Fibroblast of the aortic adventitia (primary cell): ENCODE measurements at regions not wholly inside any gene's neighbourhood (a gene's known extent, or its start where the extent isn't known, plus 50 kb on each side); places are given as distances from the start of the nearest gene placed in this dataset.

Experiments
- DNase-seq: peaks from one replicate; pipeline ENCODE4 v3.0.0-alpha.2; 2010; ENCODE audit warnings: low read depth
- H3K4me3 ChIP-seq: 2 replicates; pipeline ENCODE4 v1.5.1; 2011; ENCODE audit warnings: low read depth, mild to moderate bottlenecking, control low read depth, low read length, moderate library complexity
- CTCF ChIP-seq: IDR thresholded peaks from 2 replicates; pipeline ENCODE4 v1.5.1; 2011; ENCODE audit warnings: mild to moderate bottlenecking, low read length, control low read depth, inconsistent platforms; ENCODE audit not compliant: insufficient read depth

GRCh38 chr10:124253006-124253405 is 159.6 kb upstream of the CHST15 start:
- no peak for DNase-seq
- no peak overlapping the region for H3K4me3 ChIP-seq
- no peak for TF ChIP-seq CTCF

- no peak overlapping the region for H3K4me3 ChIP-seq
- TF ChIP-seq CTCF, result no peak
- no peak for DNase-seq
These were observed 158.8 kb upstream of the CHST15 start for GRCh38 chr10:124252097-124252715.

GRCh38 chr10:124251317-124252065 is 158.1 kb upstream of the CHST15 start:
- H3K4me3 ChIP-seq, result no peak overlapping the region
- no peak for DNase-seq
- no peak for TF ChIP-seq CTCF

- no peak overlapping the region for H3K4me3 ChIP-seq
- DNase-seq, result no peak
- no peak for TF ChIP-seq CTCF
These were observed 157.1 kb upstream of the CHST15 start for GRCh38 chr10:124250506-124250905.

- no peak overlapping the region for H3K4me3 ChIP-seq
- DNase-seq, result no peak
- peak; percentile 6 for TF ChIP-seq CTCF
These were observed 156.5 kb upstream of the CHST15 start for GRCh38 chr10:124249812-124250432.

GRCh38 chr10:124249196-124249595 is 155.8 kb upstream of the CHST15 start:
- DNase-seq, result no peak
- TF ChIP-seq CTCF, result no peak
- H3K4me3 ChIP-seq, result no peak overlapping the region
